ACHN (cell line): ENCODE measurements at regions not wholly inside any gene's neighbourhood (a gene's known extent, or its start where the extent isn't known, plus 50 kb on each side); places are given as distances from the start of the nearest gene placed in this dataset.
A peak's percentile ranks its signal among the peaks of the same experiment; 100 is the strongest.
"Not testable (repeated sequence)": the region's sequence is repeated elsewhere in the genome, so short reads cannot be mapped to it uniquely, and the experiment has no call there.

ENCODE experiments used
- DNase-seq: peaks from one replicate; pipeline ENCODE4 v3.0.0-alpha.2; 2015
- in situ Hi-C: cut with HindIII; loops from 2 replicates; pipeline ENCODE4 v1.10.0; 2017; ENCODE audit warnings: low sequenced_read_pairs, low pct_ligation_motif_present, low pct_unique_long_range_greater_than_20kb

GRCh38 chr2:83790467-83790866, 668.6 kb downstream of the SUCLG1 start:
- in situ Hi-C loops = not testable (repeated sequence)

GRCh38 chr2:83789674-83790073, 669.4 kb downstream of the SUCLG1 start:
- in situ Hi-C loops, DNase-seq: not testable (repeated sequence)

More at GRCh38 chr2:83790467-83790866, 668.6 kb downstream of the SUCLG1 start:
- DNase-seq = not testable (repeated sequence)

- DNase-seq, in situ Hi-C loops: not testable (repeated sequence)
Measured at GRCh38 chr2:83788938-83789566, 670.0 kb downstream of the SUCLG1 start.

GRCh38 chr2:83787189-83787588, 671.9 kb downstream of the SUCLG1 start:
- in situ Hi-C loops = no loop called here
- no peak for DNase-seq

GRCh38 chr2:83786140-83786539, 672.9 kb downstream of the SUCLG1 start:
- no peak for DNase-seq
- in situ Hi-C loops = no loop called here

- no peak for DNase-seq
- in situ Hi-C loops = no loop called here
Measured at GRCh38 chr2:83784947-83785346, 674.1 kb downstream of the SUCLG1 start.

GRCh38 chr2:83784315-83784714, 674.8 kb downstream of the SUCLG1 start:
- in situ Hi-C loops = no loop called here

GRCh38 chr2:83782122-83782521, 677.0 kb downstream of the SUCLG1 start:
- in situ Hi-C loops = no loop called here

More at GRCh38 chr2:83784315-83784714, 674.8 kb downstream of the SUCLG1 start:
- DNase-seq = no peak

GRCh38 chr2:83764447-83765005, 694.6 kb downstream of the SUCLG1 start:
- in situ Hi-C loops = no loop called here
- DNase-seq = no peak

More at GRCh38 chr2:83782122-83782521, 677.0 kb downstream of the SUCLG1 start:
- DNase-seq = peak; percentile 13

GRCh38 chr2:83757329-83757728, 701.8 kb downstream of the SUCLG1 start:
- in situ Hi-C loops = no loop called here
- no peak for DNase-seq

GRCh38 chr2:83756219-83756618, 702.9 kb downstream of the SUCLG1 start:
- no peak for DNase-seq
- in situ Hi-C loops = no loop called here

GRCh38 chr2:83747141-83747540, 711.9 kb downstream of the SUCLG1 start:
- in situ Hi-C loops = no loop called here
- no peak for DNase-seq

GRCh38 chr2:83744855-83745254, 714.2 kb downstream of the SUCLG1 start:
- DNase-seq = no peak
- in situ Hi-C loops = no loop called here

GRCh38 chr2:83742117-83742782, 716.8 kb downstream of the SUCLG1 start:
- DNase-seq = no peak
- in situ Hi-C loops = no loop called here

GRCh38 chr2:83730223-83730622, 728.9 kb downstream of the SUCLG1 start:
- in situ Hi-C loops = no loop called here
- DNase-seq = no peak

GRCh38 chr2:83725735-83726134, 733.3 kb downstream of the SUCLG1 start:
- in situ Hi-C loops = no loop called here
- DNase-seq = no peak

- in situ Hi-C loops = no loop called here
- DNase-seq = no peak
Measured at GRCh38 chr2:83705146-83705545, 753.9 kb downstream of the SUCLG1 start.

GRCh38 chr2:83703598-83703997, 755.5 kb downstream of the SUCLG1 start:
- in situ Hi-C loops = no loop called here
- DNase-seq = no peak

GRCh38 chr2:83696838-83697237, 762.2 kb downstream of the SUCLG1 start:
- DNase-seq = no peak
- in situ Hi-C loops = no loop called here

- in situ Hi-C loops = no loop called here
- DNase-seq = no peak
Measured at GRCh38 chr2:83695530-83695929, 763.5 kb downstream of the SUCLG1 start.
